Suprapubic skin (tissue), 3 donors: ENCODE measurements at regions not wholly inside any gene's neighbourhood (a gene's known extent, or its start where the extent isn't known, plus 50 kb on each side); places are given as distances from the start of the nearest gene placed in this dataset.

Experiments
- POLR2A ChIP-seq, 2 donors: fragments of 450-650 bp; IDR thresholded peaks; one replicate each; pipeline ENCODE4 v1.6.1; 2017; ENCODE audit warnings: antibody characterized with exemption in 2 of 2, mild to moderate bottlenecking in 2 of 2, moderate library complexity in 2 of 2
- TF ChIP-seq, protein P1 (sequence below), 2 donors: fragments of 200-600 bp in 1 of 2; fragments of 450-650 bp in 1 of 2; sonication (generic) in 1 of 2; IDR thresholded peaks; one replicate each; pipeline ENCODE4 v1.5.1; 2016 to 2019; ENCODE audit warnings: antibody characterized with exemption in 2 of 2, mild to moderate bottlenecking in 1 of 2, moderate library complexity in 1 of 2

GRCh38 chr12:116677202-116677661 lies 60.6 kb downstream of the SPRING1 start:
- TF ChIP-seq, protein P1, sequence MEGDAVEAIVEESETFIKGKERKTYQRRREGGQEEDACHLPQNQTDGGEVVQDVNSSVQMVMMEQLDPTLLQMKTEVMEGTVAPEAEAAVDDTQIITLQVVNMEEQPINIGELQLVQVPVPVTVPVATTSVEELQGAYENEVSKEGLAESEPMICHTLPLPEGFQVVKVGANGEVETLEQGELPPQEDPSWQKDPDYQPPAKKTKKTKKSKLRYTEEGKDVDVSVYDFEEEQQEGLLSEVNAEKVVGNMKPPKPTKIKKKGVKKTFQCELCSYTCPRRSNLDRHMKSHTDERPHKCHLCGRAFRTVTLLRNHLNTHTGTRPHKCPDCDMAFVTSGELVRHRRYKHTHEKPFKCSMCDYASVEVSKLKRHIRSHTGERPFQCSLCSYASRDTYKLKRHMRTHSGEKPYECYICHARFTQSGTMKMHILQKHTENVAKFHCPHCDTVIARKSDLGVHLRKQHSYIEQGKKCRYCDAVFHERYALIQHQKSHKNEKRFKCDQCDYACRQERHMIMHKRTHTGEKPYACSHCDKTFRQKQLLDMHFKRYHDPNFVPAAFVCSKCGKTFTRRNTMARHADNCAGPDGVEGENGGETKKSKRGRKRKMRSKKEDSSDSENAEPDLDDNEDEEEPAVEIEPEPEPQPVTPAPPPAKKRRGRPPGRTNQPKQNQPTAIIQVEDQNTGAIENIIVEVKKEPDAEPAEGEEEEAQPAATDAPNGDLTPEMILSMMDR (IDR thresholded peaks at IDR 0.05), result no peak
- TF ChIP-seq POLR2A (IDR thresholded peaks at IDR 0.05), result no peak
